ENCODE measurements at regions not wholly inside any gene's neighbourhood (a gene's known extent, or its start where the extent isn't known, plus 50 kb on each side); places are given as distances from the start of the nearest gene placed in this dataset.
A peak's percentile ranks its signal among the peaks of the same experiment; 100 is the strongest.

DNA sequence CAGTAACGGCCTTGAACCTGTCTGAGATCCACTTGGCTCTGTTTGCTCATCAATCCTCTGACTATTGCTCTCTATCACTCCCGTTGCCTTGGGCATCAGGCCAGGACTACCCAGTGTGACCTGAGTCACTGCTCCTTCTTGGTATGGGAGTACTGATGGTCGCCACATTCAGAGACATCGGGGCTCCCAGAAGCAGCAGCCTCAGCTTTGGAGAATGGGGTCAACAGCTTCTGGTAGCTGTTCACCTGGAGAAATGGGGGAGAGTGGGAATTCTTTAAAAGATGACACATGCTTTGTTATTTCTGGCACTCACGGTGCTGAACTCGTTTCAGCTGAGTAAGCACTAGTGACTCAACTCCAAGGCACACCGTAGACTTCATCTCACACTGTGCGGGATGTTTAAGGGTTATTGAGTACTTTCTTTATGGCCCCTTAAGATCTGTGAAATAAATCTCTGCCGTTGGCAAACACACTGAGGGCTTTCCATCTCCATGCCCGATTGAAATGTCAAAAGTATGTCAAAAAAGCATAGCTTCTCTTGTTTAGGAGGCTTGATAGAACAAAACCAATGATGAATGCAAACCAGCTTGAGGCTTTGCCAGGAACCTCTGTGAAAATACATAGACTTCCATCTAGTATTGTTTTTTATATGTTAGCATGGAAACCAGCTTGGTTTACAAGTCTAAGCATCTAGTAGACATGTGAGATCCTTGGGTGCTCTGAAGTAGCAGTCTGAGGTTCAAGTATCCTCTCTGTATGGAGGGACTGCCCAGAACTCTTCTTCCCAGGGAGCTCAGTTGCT, 333.1 kb downstream of the CXCL12 start:
- no peaks in the 10 kb centered on the region for H3K9me3 ChIP-seq (replicated peaks; ENCODE audit: control insufficient read depth, low read depth, low read length)
- no peak for DNase-seq
- 63% methylated on average over 2 of the region's 10 CpGs for WGBS (ENCODE audit: insufficient coverage)

DNA sequence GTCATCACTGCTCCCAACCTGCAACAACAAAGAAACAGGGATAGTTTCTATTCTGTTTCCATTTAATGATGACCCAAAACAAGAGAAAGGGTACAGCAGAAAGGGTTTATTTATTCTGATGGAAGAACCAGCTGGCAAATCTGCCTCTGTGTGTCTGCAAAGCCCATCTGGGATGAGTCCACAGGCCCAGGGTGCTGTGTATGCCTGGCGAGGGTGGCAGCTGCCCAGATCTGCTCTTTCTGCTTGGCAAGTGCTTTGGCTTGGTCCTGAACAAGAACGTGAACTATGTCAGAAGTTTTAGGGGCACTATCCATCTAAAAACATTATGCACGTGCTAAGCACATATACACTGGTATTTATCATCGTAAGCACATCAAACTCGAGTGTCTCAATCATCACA, 333.8 kb downstream of the CXCL12 start:
- WGBS (ENCODE audit: insufficient coverage): 76% methylated on average over 2 of the region's 5 CpGs
- H3K27me3 ChIP-seq (ENCODE audit: control insufficient read depth, insufficient read depth, low read length): peaks cover 6% of the 10 kb centered on the region
- no peak for DNase-seq

More for the DNA sequence above, 333.1 kb downstream of the CXCL12 start:
- Histone ChIP-seq H3K27ac (ENCODE audit: low read length) (no peak overlapping the region), H3K36me3 (ENCODE audit: control insufficient read depth, insufficient read depth, low read length) (no peaks in the 10 kb centered on the region), H3K27me3 (ENCODE audit: control insufficient read depth, insufficient read depth, low read length) (peaks cover 6% of the 10 kb centered on the region), H3K4me3 (ENCODE audit: low read length) (no peak overlapping the region), H3K4me1 (ENCODE audit: control insufficient read depth, insufficient read depth, low read length) (peaks cover 24% of the 10 kb centered on the region)

DNA sequence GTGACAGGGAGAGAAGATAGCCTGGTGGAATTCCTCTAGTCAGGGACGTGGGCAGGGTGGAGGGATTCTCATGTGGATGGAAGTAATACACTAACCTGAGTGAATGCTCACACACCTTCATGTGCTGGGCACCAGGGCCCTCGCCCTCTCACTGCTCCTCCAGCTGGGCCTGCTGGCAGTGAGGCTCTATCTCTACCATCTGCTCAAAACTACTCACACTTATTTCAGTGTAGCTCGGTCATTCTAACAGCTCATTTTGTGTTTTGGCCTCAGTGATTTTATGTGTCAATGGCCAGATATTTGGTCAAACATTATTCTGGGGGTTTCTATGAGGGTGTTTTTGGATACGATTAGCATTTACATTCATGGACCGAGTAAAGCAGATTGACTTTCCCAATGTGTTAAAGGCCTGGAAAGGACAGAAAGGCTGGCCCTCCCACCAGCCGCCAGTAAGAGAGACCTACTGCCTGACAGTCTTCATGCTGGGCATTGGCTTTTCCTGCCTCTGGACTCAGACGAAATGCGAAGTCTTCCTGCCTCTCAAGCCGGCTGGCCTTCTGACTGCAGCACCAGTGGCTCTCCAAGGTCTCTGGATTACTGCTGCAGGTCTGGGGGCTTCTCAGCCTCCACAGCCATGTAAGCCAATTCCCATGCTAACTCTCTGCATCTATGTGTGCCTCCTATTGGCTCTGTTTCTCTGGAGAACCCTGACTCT, 335.4 kb downstream of the CXCL12 start:
- H3K9me3 ChIP-seq (replicated peaks; ENCODE audit: control insufficient read depth, low read depth, low read length): no peaks in the 10 kb centered on the region
- H3K27me3 ChIP-seq (ENCODE audit: control insufficient read depth, insufficient read depth, low read length): peaks cover 6% of the 10 kb centered on the region
- H3K36me3 ChIP-seq (ENCODE audit: control insufficient read depth, insufficient read depth, low read length): no peaks in the 10 kb centered on the region
- no peak for DNase-seq
- WGBS (ENCODE audit: insufficient coverage): 77% methylated on average over 6 of the region's 9 CpGs
- H3K27ac ChIP-seq (ENCODE audit: low read length): no peak overlapping the region
- H3K4me3 ChIP-seq (ENCODE audit: low read length): no peak overlapping the region
- H3K4me1 ChIP-seq (ENCODE audit: control insufficient read depth, insufficient read depth, low read length): peaks cover 41% of the 10 kb centered on the region

More for the DNA sequence above, 333.8 kb downstream of the CXCL12 start:
- Histone ChIP-seq H3K27ac (ENCODE audit: low read length) (no peak overlapping the region), H3K4me3 (ENCODE audit: low read length) (no peak overlapping the region), H3K36me3 (ENCODE audit: control insufficient read depth, insufficient read depth, low read length) (no peaks in the 10 kb centered on the region), H3K9me3 (replicated peaks; ENCODE audit: control insufficient read depth, low read depth, low read length) (no peaks in the 10 kb centered on the region), H3K4me1 (ENCODE audit: control insufficient read depth, insufficient read depth, low read length) (peaks cover 24% of the 10 kb centered on the region)

DNA sequence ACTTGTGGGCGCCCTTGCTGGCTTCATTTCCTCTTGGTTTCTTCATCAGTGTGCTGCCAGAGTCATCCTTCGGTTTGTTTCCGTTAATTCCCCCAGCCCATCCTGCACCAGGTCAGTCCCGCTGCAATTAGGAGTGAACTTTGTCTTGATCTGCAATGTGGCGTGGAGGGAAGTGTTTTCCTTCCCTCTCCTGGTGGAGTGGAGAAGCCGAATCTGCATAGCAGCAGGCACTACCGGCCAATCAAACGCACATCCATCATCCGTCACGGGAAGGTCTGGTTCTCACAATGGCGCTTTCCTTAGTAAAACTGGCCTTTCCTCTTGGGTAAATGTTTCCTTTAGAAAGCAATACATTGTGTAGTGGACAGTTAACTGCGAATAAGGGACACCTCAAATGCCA, 337.5 kb downstream of the CXCL12 start:
- no peak for DNase-seq
- no peaks in the 10 kb centered on the region for H3K36me3 ChIP-seq (ENCODE audit: control insufficient read depth, insufficient read depth, low read length)
- H3K4me3 ChIP-seq (ENCODE audit: low read length): no peak overlapping the region
- 72% methylated on average over 3 of the region's 12 CpGs for WGBS (ENCODE audit: insufficient coverage)
- H3K27ac ChIP-seq (ENCODE audit: low read length): no peak overlapping the region
- no peaks in the 10 kb centered on the region for H3K9me3 ChIP-seq (replicated peaks; ENCODE audit: control insufficient read depth, low read depth, low read length)
- H3K27me3 ChIP-seq (ENCODE audit: control insufficient read depth, insufficient read depth, low read length): peaks cover 6% of the 10 kb centered on the region
- H3K4me1 ChIP-seq (ENCODE audit: control insufficient read depth, insufficient read depth, low read length): peaks cover 53% of the 10 kb centered on the region

DNA sequence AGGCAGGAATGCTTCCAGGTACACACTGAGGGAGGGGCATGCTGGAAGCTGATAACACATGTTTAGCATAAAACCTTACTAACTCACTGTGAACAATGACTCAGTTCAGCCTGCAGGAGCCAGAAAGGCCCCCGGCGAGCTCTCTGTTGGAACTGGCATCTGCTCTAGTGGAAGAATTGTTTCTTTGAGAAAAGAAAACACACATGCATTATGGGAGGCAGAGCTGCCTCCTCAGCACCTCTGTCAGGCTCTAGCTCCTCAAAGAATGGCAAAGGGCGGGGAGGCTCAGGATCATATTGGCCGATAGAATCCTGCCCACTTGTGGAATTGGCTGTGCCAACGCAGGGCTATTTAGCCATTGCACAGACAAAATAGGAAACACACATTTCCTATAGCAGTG, 338.3 kb downstream of the CXCL12 start:
- 100% methylated on average over 1 of the region's 5 CpGs for WGBS (ENCODE audit: insufficient coverage)
- Histone ChIP-seq H3K27me3 (ENCODE audit: control insufficient read depth, insufficient read depth, low read length) (peaks cover 6% of the 10 kb centered on the region), H3K36me3 (ENCODE audit: control insufficient read depth, insufficient read depth, low read length) (no peaks in the 10 kb centered on the region), H3K9me3 (replicated peaks; ENCODE audit: control insufficient read depth, low read depth, low read length) (no peaks in the 10 kb centered on the region), H3K27ac (ENCODE audit: low read length) (peak overlapping the region; percentile 24), H3K4me1 (ENCODE audit: control insufficient read depth, insufficient read depth, low read length) (peaks cover 52% of the 10 kb centered on the region), H3K4me3 (ENCODE audit: low read length) (no peak overlapping the region)
- DNase-seq: no peak

GRCh38 chr10:44045020-44045419, 339.9 kb downstream of the CXCL12 start:
- peak overlapping the region; percentile 76 for H3K27ac ChIP-seq (ENCODE audit: low read length)
- no peaks in the 10 kb centered on the region for H3K36me3 ChIP-seq (ENCODE audit: control insufficient read depth, insufficient read depth, low read length)
- H3K4me3 ChIP-seq (ENCODE audit: low read length): no peak overlapping the region
- DNase-seq: peak; percentile 84
- H3K9me3 ChIP-seq (replicated peaks; ENCODE audit: control insufficient read depth, low read depth, low read length): no peaks in the 10 kb centered on the region
- peaks cover 6% of the 10 kb centered on the region for H3K27me3 ChIP-seq (ENCODE audit: control insufficient read depth, insufficient read depth, low read length)
- peaks cover 42% of the 10 kb centered on the region for H3K4me1 ChIP-seq (ENCODE audit: control insufficient read depth, insufficient read depth, low read length)
- WGBS (ENCODE audit: insufficient coverage): 8% methylated on average over 2 of the region's 6 CpGs

DNA sequence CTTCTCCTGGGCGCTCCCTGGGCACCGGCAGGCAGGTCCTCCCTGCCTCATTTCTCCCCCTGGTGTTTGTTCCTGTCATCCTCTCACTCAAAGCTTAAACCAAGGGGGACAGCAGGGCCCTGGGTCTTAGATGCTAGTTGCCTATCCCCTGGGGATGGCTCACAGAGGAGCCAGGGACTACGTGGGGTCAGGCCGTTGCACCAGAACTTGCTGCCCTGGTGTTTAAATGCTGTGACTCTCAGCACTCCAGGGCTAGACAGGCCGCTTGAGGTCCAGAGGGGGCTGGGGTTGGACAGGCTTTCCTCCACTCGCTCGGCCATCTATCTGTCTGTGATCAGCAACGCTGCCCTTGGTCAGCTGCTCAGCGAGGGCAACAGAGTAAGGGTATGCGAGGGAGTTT, 340.3 kb downstream of the CXCL12 start:
- H3K27me3 ChIP-seq (ENCODE audit: control insufficient read depth, insufficient read depth, low read length): peaks cover 4% of the 10 kb centered on the region
- DNase-seq: no peak
- whole genome bisulfite sequencing (ENCODE audit: insufficient coverage): 50% methylated on average over 4 of the region's 10 CpGs
- no peak overlapping the region for H3K4me3 ChIP-seq (ENCODE audit: low read length)
- peak overlapping the region; percentile 76 for H3K27ac ChIP-seq (ENCODE audit: low read length)
- no peaks in the 10 kb centered on the region for H3K9me3 ChIP-seq (replicated peaks; ENCODE audit: control insufficient read depth, low read depth, low read length)
- peaks cover 37% of the 10 kb centered on the region for H3K4me1 ChIP-seq (ENCODE audit: control insufficient read depth, insufficient read depth, low read length)
- no peaks in the 10 kb centered on the region for H3K36me3 ChIP-seq (ENCODE audit: control insufficient read depth, insufficient read depth, low read length)

- peak; percentile 79 for DNase-seq
- WGBS (ENCODE audit: insufficient coverage): 80% methylated on average over 11 of the region's 14 CpGs
- peak overlapping the region; percentile 20 for H3K27ac ChIP-seq (ENCODE audit: low read length)
Observed at GRCh38 chr10:44043646-44044375, 341.1 kb downstream of the CXCL12 start.

GRCh38 chr10:44042926-44043602, 341.8 kb downstream of the CXCL12 start:
- Histone ChIP-seq H3K9me3 (replicated peaks; ENCODE audit: control insufficient read depth, low read depth, low read length) (no peaks in the 10 kb centered on the region), H3K27ac (ENCODE audit: low read length) (no peak overlapping the region), H3K4me3 (ENCODE audit: low read length) (no peak overlapping the region), H3K4me1 (ENCODE audit: control insufficient read depth, insufficient read depth, low read length) (peaks cover 37% of the 10 kb centered on the region), H3K27me3 (ENCODE audit: control insufficient read depth, insufficient read depth, low read length) (peaks cover 4% of the 10 kb centered on the region), H3K36me3 (ENCODE audit: control insufficient read depth, insufficient read depth, low read length) (no peaks in the 10 kb centered on the region)
- whole genome bisulfite sequencing (ENCODE audit: insufficient coverage): 95% methylated on average over 7 of the region's 9 CpGs
- DNase-seq: no peak

More at GRCh38 chr10:44043646-44044375, 341.1 kb downstream of the CXCL12 start:
- H3K4me1 ChIP-seq (ENCODE audit: control insufficient read depth, insufficient read depth, low read length): peaks cover 37% of the 10 kb centered on the region
- H3K36me3 ChIP-seq (ENCODE audit: control insufficient read depth, insufficient read depth, low read length): no peaks in the 10 kb centered on the region
- peaks cover 4% of the 10 kb centered on the region for H3K27me3 ChIP-seq (ENCODE audit: control insufficient read depth, insufficient read depth, low read length)
- H3K9me3 ChIP-seq (replicated peaks; ENCODE audit: control insufficient read depth, low read depth, low read length): no peaks in the 10 kb centered on the region
- no peak overlapping the region for H3K4me3 ChIP-seq (ENCODE audit: low read length)

All from muscle of leg (tissue), 3 donors.